BJ (cell line): ENCODE measurements at regions not wholly inside any gene's neighbourhood (a gene's known extent, or its start where the extent isn't known, plus 50 kb on each side); places are given as distances from the start of the nearest gene placed in this dataset.
"Not testable (repeated sequence)": the region's sequence is repeated elsewhere in the genome, so short reads cannot be mapped to it uniquely, and the experiment has no call there.

Experiments used
- CTCF ChIA-PET: fragments of 350-600 bp; formaldehyde crosslinking; extraction: SDS; loops from one replicate; lab custom pipeline; 2021; ENCODE audit warnings: antibody characterized with exemption, inconsistent platforms; lab: Yijun Ruan, JAX
- POLR2A ChIA-PET: fragments of 300-600 bp; sonication (Branson Sonifier 250); formaldehyde crosslinking; extraction: SDS; loops from one replicate; lab custom pipeline; 2021; ENCODE audit warnings: antibody characterized with exemption; lab: Charles Lee
- DNase-seq: peaks from one replicate; pipeline ENCODE4 v3.0.0-alpha.2; 2011; ENCODE audit warnings: low read depth
- H3K27me3 ChIP-seq: 2 replicates; pipeline ENCODE4 v1.6.0; 2011; ENCODE audit warnings: low read length; ENCODE audit not compliant: control insufficient read depth, insufficient read depth
- H3K36me3 ChIP-seq: 2 replicates; pipeline ENCODE4 v1.5.1; 2011; ENCODE audit warnings: low read length; ENCODE audit not compliant: control insufficient read depth, insufficient read depth
- H3K4me3 ChIP-seq: 2 replicates; pipeline ENCODE4 v1.5.1; 2011; ENCODE audit warnings: low read depth, mild to moderate bottlenecking, control low read depth, low read length
- TF ChIP-seq, protein P1 (sequence below): IDR thresholded peaks from 2 replicates; pipeline ENCODE4 v1.5.1; 2011; ENCODE audit warnings: low read depth, mild to moderate bottlenecking, control low read depth, inconsistent platforms, low read length, moderate library complexity; ENCODE audit not compliant: insufficient read depth

DNA sequence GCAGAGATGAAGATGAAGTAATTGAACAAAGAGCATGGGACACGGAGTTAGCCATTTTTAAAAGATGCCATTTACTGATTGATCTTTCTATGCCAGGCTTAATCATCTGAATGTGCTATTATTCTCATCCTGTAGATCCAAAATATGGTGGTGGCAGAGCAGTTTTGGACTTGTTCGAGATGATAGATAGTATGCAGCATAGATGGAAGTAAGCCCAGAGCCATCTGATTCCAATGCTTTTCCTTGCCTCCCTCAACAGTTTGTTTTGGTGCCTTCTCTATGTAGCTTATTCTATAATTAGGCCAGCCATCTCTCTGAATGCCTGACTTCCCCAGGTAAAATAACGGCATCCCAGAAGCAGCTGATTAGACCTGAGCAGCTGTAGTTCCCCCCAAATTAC, 152.6 kb upstream of the CLNK start:
- DNase-seq: no peak
- Histone ChIP-seq H3K36me3 (no peaks in the 10 kb centered on the region), H3K27me3 (no peaks in the 10 kb centered on the region), H3K4me3 (no peak overlapping the region)
- ChIA-PET CTCF (no interaction called here), POLR2A (no interaction called here)
- TF ChIP-seq, protein P1, sequence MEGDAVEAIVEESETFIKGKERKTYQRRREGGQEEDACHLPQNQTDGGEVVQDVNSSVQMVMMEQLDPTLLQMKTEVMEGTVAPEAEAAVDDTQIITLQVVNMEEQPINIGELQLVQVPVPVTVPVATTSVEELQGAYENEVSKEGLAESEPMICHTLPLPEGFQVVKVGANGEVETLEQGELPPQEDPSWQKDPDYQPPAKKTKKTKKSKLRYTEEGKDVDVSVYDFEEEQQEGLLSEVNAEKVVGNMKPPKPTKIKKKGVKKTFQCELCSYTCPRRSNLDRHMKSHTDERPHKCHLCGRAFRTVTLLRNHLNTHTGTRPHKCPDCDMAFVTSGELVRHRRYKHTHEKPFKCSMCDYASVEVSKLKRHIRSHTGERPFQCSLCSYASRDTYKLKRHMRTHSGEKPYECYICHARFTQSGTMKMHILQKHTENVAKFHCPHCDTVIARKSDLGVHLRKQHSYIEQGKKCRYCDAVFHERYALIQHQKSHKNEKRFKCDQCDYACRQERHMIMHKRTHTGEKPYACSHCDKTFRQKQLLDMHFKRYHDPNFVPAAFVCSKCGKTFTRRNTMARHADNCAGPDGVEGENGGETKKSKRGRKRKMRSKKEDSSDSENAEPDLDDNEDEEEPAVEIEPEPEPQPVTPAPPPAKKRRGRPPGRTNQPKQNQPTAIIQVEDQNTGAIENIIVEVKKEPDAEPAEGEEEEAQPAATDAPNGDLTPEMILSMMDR: no peak

DNA sequence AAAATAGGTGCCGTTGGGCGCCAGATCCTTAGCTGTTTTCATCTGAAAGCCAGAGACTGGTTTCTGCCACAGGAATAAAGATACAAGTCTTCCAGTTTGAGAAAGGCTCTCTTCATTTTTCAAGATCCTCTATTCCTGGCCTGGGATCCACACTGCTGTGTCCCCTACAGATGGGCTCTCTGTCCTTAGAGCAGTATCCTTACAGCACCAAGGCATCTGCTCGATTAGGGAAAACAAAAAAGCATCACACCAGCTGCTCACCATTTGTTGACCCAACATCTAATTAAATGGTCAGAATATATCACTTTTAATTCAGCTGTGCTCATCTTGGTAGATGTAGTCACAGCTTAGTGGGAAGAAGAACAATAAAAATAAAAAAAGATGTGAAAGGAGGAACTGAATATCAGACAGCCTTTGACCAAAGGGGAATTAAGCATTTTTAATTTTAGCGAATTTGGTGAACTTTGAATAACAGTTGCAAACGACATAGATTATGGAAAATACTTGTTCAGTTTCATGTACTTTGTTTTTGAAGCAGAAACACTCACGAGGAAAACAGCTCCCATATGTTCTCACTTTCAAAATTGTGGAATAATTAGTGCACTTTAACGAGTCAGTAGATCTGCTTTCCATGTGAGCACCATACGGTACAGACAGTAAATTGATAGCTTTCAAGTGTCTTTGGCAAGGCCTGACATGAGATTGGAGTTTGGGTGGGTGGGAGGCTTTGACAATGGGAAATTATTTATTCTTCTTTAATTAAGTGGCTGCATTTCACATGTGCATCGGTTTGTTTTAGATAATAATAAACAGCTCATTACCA, 148.4 kb upstream of the CLNK start:
- ChIA-PET POLR2A (no interaction called here), CTCF (no interaction called here)
- no peaks in the 10 kb centered on the region for H3K36me3 ChIP-seq
- H3K4me3 ChIP-seq: no peak overlapping the region
- DNase-seq: no peak
- TF ChIP-seq, protein P1: no peak
- H3K27me3 ChIP-seq: no peaks in the 10 kb centered on the region

DNA sequence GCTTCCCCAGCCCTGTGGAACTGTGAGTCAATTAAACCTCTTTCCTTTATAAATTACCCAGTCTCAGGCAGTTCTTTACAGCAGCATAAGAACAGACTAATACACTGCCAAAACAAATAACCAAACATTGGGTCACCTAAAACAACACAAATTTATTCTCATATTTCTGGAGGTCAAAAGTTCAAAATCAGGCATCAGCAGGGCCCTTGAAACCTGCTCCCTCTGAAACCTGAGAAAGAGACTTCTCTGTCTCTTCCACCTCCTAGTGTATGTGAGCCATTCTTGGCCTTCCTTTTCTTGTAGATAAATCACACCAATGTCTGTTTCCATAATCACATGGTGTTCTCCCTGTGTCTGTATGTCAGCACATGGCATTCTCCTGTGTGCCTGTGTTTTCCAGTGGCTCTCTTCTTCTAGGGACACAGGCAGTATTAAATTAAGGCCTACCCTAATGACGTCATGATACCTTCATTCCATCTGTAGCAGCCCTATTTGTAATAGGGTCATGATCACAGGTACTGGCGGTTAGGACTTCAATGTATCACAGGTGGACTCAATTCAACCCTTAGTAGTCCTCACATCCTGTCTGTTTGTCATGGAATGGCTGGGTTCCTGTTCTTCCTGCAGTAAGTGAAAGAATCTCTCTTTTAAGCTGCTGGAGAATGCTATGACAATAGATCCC, 147.3 kb upstream of the CLNK start:
- no peak for DNase-seq
- ChIA-PET CTCF (no interaction called here), POLR2A (no interaction called here)
- TF ChIP-seq, protein P1: no peak
- Histone ChIP-seq H3K36me3 (no peaks in the 10 kb centered on the region), H3K27me3 (no peaks in the 10 kb centered on the region), H3K4me3 (no peak overlapping the region)

DNA sequence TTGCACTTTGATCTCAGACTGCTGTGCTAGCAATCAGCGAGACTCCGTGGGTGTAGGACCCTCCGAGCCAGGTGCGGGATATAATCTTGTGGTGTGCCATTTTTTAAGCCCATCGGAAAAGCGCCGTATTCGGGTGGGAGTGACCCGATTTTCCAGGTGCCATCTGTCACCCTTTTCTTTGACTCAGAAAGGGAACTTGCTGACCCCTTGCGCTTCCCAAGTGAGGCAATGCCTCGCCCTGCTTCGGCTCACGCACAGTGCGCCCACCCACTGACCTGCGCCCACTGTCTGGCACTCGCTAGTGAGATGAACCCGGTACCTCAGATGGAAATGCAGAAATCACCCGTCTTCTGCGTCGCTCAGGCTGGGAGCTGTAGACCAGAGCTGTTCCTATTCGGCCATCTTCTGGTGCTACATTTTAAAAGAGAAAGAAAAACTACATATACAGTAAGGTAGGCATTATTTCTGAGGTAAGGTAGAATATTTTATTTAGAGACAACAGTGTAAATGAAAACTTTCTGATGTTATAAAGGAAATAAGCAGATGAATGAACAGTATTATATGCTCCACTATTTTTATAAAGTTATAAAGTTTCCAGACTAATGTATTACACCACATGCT, 144.5 kb upstream of the CLNK start:
- CTCF ChIA-PET, DNase-seq, H3K4me3 ChIP-seq, POLR2A ChIA-PET, H3K36me3 ChIP-seq, H3K27me3 ChIP-seq: not testable (repeated sequence)

DNA sequence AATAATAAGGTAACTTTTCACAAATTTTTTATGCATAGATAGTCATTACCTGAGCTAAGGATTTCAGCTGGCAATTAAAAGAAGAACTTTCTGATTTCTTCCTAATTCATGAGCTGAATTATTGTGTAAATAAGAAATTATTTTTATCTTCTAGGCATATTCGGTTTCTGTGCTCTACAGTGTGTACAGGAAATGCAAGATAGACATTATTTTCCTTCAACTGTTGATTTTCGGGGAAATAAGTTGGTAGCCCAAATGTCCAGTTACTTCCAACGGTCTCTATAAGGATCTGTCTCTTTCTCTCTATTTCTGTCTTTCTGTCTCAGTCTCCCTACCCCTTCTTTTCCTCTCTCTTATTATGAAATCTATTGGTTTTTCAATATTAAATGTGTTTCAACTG, 137.3 kb upstream of the CLNK start:
- Histone ChIP-seq H3K27me3 (no peaks in the 10 kb centered on the region), H3K36me3 (no peaks in the 10 kb centered on the region), H3K4me3 (no peak overlapping the region)
- no peak for DNase-seq
- ChIA-PET POLR2A (no interaction called here), CTCF (no interaction called here)
- TF ChIP-seq, protein P1: no peak
